Femur (tissue), 1 donor: ENCODE measurements at regions not wholly inside any gene's neighbourhood (a gene's known extent, or its start where the extent isn't known, plus 50 kb on each side); places are given as distances from the start of the nearest gene placed in this dataset.
"Not testable (repeated sequence)": the region's sequence is repeated elsewhere in the genome, so short reads cannot be mapped to it uniquely, and the experiment has no call there.

ENCODE experiments used
- DNase-seq: peaks from one replicate; pipeline ENCODE4 v3.0.0-alpha.2; 2017

DNA sequence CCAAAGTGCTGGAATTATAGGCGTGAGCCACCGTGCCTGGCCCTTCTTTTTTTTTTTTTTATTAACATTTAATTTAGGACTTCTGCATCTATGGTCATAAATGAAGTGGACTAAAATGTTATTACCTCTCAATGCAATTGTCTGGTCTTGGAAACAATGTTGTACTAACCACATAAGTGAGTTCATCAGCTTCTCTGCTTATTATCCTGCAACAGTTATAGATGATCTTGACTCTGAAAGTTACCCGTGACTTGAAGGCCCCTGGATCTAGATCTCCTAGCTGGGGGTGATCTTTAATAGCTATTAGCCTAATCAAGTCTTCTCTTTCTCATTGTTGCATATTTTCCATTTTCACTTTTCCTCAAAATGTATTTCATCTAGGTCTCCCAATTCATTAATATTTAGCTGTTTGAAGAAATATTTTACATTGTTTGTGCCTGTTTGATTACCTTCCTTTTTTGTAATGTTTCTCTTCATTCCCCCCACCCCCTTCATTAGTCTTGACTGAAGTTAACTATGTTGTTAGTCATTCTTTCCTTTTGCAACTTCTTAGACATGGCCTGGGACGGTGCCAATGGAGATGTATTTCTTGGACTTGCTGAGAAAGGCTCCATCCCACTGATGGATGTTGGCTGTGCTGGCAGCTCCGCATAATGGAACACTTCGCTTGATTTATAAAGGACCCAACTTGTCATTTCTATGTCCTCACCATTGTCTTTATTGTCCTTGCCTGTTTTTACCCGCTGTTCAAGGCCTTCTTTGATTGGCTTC, 141.6 kb upstream of the RIOK3 start:
- DNase-seq: peak; percentile 73

GRCh38 chr18:23313379-23313778, 139.7 kb upstream of the RIOK3 start:
- DNase-seq: no peak

GRCh38 chr18:23314672-23315071, 138.4 kb upstream of the RIOK3 start:
- no peak for DNase-seq

- DNase-seq: no peak
These were observed 136.8 kb upstream of the RIOK3 start for GRCh38 chr18:23316316-23316715.

DNA sequence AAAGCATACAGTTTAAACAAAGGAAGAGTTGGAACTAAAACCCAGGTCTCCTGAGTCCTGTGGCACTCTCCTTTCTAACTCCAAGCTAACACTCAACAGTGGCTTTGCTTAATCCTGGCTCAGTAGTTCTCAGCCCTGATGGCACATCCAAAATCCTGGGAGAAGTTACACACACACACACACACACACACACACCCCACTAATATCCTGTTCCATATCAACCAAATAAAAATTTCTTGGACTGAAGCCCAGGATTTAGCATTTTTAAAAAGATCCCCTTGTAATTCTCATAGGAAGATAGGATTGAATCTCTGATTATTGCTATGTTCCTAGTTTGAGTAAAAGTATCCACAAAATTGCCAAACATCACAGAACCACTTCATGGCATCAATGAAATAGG, 136.1 kb upstream of the RIOK3 start:
- no peak for DNase-seq

- DNase-seq: no peak
These were observed 135.0 kb upstream of the RIOK3 start for GRCh38 chr18:23317975-23318675.

DNA sequence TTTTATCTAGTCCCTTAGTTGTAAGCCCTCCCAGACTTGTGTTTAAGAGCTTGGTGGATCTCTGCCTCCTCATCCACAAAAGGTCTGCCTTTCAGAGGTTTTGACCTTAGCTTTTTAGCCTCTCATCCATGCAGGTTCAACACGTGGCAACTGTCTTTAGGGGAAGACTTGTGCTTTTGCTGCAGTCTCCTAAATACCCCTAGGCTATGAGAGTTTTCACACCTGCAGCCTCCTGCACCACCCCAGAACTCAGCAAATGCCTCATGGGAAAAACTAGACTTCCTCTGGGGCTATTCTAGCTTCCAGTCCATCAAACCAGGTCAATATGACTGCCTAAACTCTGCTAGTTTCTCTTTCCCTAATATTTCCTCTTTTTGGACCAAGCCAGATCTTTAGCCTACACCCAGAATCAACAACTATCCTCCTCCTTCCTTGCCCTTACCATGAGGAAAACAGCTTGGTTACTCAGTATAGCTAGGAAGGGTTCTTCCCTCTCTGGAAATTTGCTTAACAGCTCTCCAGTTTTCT, 132.3 kb upstream of the RIOK3 start:
- DNase-seq: no peak

- DNase-seq: no peak
These were observed 131.1 kb upstream of the RIOK3 start for GRCh38 chr18:23321996-23322395.

DNA sequence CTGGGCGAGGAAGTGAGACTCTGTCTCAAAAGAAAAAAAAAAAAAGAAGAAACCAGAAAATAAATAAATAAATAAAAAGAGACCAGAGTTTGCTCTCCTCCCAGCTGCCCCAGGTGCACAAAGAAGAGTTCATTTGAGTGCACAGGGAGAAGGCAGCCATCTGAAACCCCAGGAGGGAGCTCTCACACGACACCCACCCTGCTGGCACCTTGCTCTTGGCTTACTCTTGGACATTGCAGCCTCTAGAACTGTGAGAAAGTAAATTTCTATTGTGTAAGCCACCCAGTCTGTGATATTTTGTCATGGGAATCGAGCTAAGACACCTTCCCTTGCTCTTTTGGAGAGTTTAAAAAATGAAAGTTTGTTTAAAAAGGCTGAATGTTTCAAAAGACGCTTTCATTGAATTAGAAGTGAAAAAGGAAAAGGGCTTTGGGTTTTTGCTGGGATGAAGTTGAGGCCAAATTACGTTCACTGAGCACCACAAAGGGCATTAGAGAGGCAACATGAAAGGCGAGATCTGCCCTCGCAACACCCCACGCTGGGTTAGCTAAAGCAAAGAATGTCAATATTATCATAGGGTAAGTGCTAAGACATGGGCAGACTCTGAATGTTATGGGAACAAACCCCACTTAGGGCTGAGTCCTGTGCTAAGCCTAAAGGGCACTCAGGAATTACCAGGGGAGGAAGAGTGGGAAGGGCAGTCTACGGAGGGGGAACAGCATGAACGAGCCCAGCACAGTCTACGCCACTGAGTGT, 128.9 kb upstream of the RIOK3 start:
- DNase-seq: no peak

GRCh38 chr18:23324861-23325260, 128.2 kb upstream of the RIOK3 start:
- no peak for DNase-seq

DNA sequence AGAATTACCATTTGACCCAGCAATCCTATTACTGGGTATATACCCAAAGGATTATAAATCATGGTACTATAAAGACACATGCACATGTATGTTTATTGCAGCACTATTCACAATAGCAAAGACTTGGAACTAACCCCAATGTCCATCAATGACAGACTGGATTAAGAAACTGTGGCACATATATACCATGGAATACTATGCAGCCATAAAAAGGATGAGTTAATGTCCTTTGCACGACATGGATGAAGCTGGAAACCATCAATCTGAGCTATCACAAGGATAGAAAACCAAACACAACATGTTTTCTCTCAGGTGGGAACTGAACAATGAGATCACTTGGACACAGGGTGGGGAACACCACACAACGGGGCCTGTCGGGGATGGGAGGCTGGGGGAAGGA, 123.4 kb upstream of the RIOK3 start:
- not testable (repeated sequence) for DNase-seq

- no peak for DNase-seq
These were observed 122.7 kb upstream of the RIOK3 start for GRCh38 chr18:23330423-23330822.

- DNase-seq: no peak
These were observed 121.8 kb upstream of the RIOK3 start for GRCh38 chr18:23331091-23331920.

DNA sequence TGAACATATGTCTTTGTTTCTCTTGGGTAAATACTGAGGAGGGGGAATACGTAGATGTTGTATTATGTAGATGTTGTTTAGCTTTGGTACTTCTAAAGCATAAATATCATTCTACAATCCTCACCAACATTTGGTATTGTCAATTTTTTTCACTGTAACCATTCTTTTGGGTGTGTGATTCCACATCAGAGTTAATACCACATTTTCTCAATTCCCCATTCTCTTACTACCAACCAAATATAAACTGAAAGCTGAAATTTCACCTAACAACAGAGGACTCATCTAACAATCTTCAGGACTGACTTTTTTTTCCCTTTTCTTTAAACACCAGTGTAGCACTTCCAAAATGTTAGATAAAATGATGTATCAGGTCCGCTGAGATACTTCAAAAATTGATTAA, 120.7 kb upstream of the RIOK3 start:
- DNase-seq: no peak

GRCh38 chr18:23333827-23334226, 119.3 kb upstream of the RIOK3 start:
- no peak for DNase-seq

- no peak for DNase-seq
These were observed 118.5 kb upstream of the RIOK3 start for GRCh38 chr18:23334569-23334968.

GRCh38 chr18:23336101-23336500, 117.0 kb upstream of the RIOK3 start:
- DNase-seq: peak; percentile 60

DNA sequence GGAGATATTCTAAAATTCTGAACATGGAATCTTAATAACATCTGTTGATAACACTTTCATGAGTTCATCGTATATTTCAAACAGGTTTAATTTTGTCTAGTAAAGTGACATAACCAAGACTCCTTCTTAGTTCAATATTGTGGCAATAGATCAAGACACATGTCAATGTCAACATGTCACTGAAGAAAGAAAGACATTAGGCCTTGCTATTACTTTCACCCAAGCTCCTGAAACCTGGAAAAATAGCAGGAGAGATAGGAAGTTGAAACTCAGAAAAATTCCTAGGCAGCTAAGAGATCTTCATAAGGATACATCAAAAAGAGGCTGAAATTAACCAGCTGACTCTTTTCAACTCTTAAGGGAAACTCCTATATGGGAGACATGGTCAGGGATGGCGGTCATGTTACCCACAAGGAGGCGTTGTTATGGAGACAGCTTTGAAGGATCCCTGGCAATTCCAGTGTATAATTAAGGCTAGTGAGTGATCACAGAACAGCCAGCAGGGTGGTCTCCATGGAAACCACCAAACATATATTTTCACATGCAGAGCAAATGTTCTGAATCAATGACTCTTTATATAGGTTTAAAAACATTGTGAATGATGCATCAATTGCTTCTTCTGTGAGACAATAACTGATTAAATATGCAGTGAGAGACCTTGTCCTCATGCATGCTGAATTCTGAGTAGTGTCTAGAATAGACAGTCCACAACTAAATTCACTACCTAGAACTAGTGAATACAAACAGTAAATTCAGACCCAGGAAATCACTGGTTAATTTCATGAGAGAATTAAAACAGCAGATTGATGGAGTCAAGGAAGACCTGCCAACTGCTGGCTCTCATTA, 115.3 kb upstream of the RIOK3 start:
- DNase-seq: peak; percentile 82

GRCh38 chr18:23340661-23341060, 112.4 kb upstream of the RIOK3 start:
- no peak for DNase-seq

- DNase-seq: no peak
These were observed 111.7 kb upstream of the RIOK3 start for GRCh38 chr18:23341383-23341782.

DNA sequence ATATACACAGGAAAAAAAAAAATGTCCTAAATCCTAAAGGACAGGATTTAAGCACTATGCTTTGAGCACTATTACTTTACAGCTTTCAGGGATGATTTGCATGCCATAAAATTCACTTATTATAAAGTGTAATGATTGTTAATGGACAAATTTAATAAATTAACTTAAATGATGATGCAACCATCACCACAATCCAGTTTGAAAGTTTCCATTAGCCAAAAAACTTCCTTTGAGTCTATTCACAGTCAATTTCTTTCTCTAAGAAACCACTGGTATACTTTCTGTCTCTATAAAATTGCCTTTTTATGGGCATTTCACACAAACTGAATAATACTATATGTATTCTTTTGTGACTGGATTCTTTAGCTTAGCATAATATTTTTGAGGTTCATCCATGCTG, 111.1 kb upstream of the RIOK3 start:
- no peak for DNase-seq

DNA sequence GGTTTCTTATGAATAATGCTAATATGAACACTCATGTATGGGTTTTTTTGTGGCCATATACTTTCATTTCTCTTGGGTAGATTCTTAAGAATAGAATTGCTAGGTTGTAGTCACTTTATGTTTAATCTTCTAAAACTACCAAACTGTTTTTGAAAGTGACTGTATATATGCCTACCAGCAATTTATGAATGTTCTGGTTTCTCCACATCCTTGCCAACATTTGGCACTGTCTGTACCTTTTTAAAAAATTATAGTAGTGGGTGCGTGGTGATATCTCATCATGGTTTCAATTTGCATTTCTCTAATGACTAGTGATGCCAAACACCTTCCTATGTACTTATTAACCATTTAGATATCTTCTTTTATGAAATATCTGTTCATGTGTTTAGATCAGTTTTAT, 110.6 kb upstream of the RIOK3 start:
- no peak for DNase-seq
